Activated naive CD4-positive, alpha-beta T cell treated with anti-CD3 and anti-CD28 coated beads for 36 hours (primary cell): ENCODE measurements at regions not wholly inside any gene's neighbourhood (a gene's known extent, or its start where the extent isn't known, plus 50 kb on each side); places are given as distances from the start of the nearest gene placed in this dataset.

Source experiments
- CTCF ChIA-PET: fragments of 350-600 bp; sonication (Branson Sonifier 250); formaldehyde crosslinking; loops from one replicate; lab custom pipeline; 2021; ENCODE audit warnings: antibody characterized with exemption; lab: Charles Lee
- DNase-seq: peaks from one replicate; pipeline ENCODE4 v3.0.0-alpha.2; 2020
- H3K27ac Mint-ChIP-seq: one replicate; pipeline ENCODE4 v1.8.0; 2021; ENCODE audit warnings: mild to moderate bottlenecking, mixed read lengths
- H3K27me3 Mint-ChIP-seq: one replicate; pipeline ENCODE4 v1.8.0; 2021; ENCODE audit warnings: low read depth, mixed read lengths
- H3K36me3 Mint-ChIP-seq: one replicate; pipeline ENCODE4 v1.8.0; 2021; ENCODE audit warnings: low read depth, mixed read lengths
- H3K4me1 Mint-ChIP-seq: one replicate; pipeline ENCODE4 v1.8.0; 2021; ENCODE audit warnings: low read depth, mixed read lengths
- H3K4me3 Mint-ChIP-seq: one replicate; pipeline ENCODE4 v1.8.0; 2021; ENCODE audit warnings: mild to moderate bottlenecking, moderate library complexity, mixed read lengths
- H3K9me3 Mint-ChIP-seq: one replicate; pipeline ENCODE4 v1.8.0; 2021; ENCODE audit warnings: mixed read lengths
- intact Hi-C: fragments of 100-400 bp; cut with micrococcal nuclease; formaldehyde crosslinking; loops from one replicate; pipeline ENCODE4 v1.15.1; 2023

DNA sequence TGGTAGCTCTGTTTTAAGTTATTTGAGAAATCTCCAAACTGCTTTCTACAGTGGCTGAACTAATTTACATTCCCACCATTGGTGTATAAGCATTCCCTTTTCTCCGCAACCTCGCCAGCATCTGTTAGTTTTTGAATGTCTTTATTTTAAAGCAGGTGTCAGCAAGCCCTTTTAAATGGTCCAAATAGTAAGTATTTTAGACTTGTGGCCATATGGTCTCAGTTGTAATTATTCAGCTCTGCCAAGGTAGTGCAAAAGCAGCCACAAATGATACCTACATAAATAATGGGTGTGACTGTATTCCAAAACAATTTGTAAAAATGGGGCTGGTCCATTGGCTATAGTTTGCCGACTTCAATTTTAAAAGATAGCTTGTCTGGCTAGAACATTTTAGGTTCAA, 58.7 kb upstream of the TMTC4 start:
- Mint-ChIP-seq H3K27ac (no peak overlapping the region), H3K36me3 (no peaks in the 10 kb centered on the region), H3K4me1 (no peaks in the 10 kb centered on the region), H3K9me3 (peaks cover 2% of the 10 kb centered on the region), H3K4me3 (no peak overlapping the region), H3K27me3 (peaks cover 14% of the 10 kb centered on the region)
- intact Hi-C loops: no loop called here
- CTCF ChIA-PET: interaction anchor here (1.1 kb wide), 1 partner anchor 9 kb away, joined by 3 read pairs; no protein-coding TSS in a partner anchor
- no peak for DNase-seq

- Mint-ChIP-seq H3K4me3 (no peak overlapping the region), H3K9me3 (peaks cover 10% of the 10 kb centered on the region), H3K4me1 (no peaks in the 10 kb centered on the region), H3K36me3 (peaks cover 1% of the 10 kb centered on the region), H3K27ac (no peak overlapping the region), H3K27me3 (peaks cover 7% of the 10 kb centered on the region)
- intact Hi-C loops: no loop called here
- CTCF ChIA-PET: no interaction called here
- DNase-seq: no peak
Observed at GRCh38 chr13:100728201-100728600, 53.6 kb upstream of the TMTC4 start.

GRCh38 chr13:100725472-100725871, 50.9 kb upstream of the TMTC4 start:
- CTCF ChIA-PET: no interaction called here
- intact Hi-C loops: no loop called here
- Mint-ChIP-seq H3K4me3 (no peak overlapping the region), H3K27me3 (peaks cover 4% of the 10 kb centered on the region), H3K27ac (no peak overlapping the region), H3K9me3 (peaks cover 10% of the 10 kb centered on the region), H3K4me1 (no peaks in the 10 kb centered on the region), H3K36me3 (peaks cover 1% of the 10 kb centered on the region)
- DNase-seq: no peak

- H3K27me3 Mint-ChIP-seq: peaks cover 4% of the 10 kb centered on the region
- intact Hi-C loops: loop anchor here (5.0 kb wide), 1 partner anchor 153 kb away; no protein-coding TSS in a partner anchor
- CTCF ChIA-PET: interaction anchor here (0.7 to 1.1 kb wide), 2 partner anchors 9 to 42 kb away, joined by 3 read pairs; no protein-coding TSS in a partner anchor
- H3K36me3 Mint-ChIP-seq: peaks cover 1% of the 10 kb centered on the region
- H3K4me3 Mint-ChIP-seq: no peak overlapping the region
- H3K9me3 Mint-ChIP-seq: peaks cover 16% of the 10 kb centered on the region
- no peak for DNase-seq
- no peak overlapping the region for H3K27ac Mint-ChIP-seq
- no peaks in the 10 kb centered on the region for H3K4me1 Mint-ChIP-seq
Observed at GRCh38 chr13:100724568-100724967, 50.0 kb upstream of the TMTC4 start.
